GM12891 (cell line): ENCODE measurements at regions not wholly inside any gene's neighbourhood (a gene's known extent, or its start where the extent isn't known, plus 50 kb on each side); places are given as distances from the start of the nearest gene placed in this dataset.

ENCODE experiments used
- POLR2A ChIP-seq: IDR thresholded peaks from 2 replicates; pipeline ENCODE4 v1.6.1; 2011; ENCODE audit warnings: low read depth, low read length, control low read depth
- POLR2AphosphoS5 ChIP-seq: IDR thresholded peaks from 2 replicates; pipeline ENCODE4 v1.6.1; 2011; ENCODE audit warnings: low read depth, low read length, control low read depth

GRCh38 chr2:155692106-155692505 lies 640.4 kb downstream of the NR4A2 start:
- TF ChIP-seq POLR2A (no peak), POLR2AphosphoS5 (no peak)
